ENCODE measurements at regions not wholly inside any gene's neighbourhood (a gene's known extent, or its start where the extent isn't known, plus 50 kb on each side); places are given as distances from the start of the nearest gene placed in this dataset.
A peak's percentile ranks its signal among the peaks of the same experiment; 100 is the strongest.

GRCh38 chr3:25035526-25035925 is 392.5 kb upstream of the RARB start:
- Histone ChIP-seq H3K9me3 (no peaks in the 10 kb centered on the region), H3K36me3 (no peaks in the 10 kb centered on the region), H3K4me1 (peaks cover 0 to 32% of the 10 kb centered on the region in 2 donors), H3K27ac (no peak overlapping the region), H3K4me3 (no peak overlapping the region), H3K27me3 (no peaks in the 10 kb centered on the region)
- TF ChIP-seq, protein P1, sequence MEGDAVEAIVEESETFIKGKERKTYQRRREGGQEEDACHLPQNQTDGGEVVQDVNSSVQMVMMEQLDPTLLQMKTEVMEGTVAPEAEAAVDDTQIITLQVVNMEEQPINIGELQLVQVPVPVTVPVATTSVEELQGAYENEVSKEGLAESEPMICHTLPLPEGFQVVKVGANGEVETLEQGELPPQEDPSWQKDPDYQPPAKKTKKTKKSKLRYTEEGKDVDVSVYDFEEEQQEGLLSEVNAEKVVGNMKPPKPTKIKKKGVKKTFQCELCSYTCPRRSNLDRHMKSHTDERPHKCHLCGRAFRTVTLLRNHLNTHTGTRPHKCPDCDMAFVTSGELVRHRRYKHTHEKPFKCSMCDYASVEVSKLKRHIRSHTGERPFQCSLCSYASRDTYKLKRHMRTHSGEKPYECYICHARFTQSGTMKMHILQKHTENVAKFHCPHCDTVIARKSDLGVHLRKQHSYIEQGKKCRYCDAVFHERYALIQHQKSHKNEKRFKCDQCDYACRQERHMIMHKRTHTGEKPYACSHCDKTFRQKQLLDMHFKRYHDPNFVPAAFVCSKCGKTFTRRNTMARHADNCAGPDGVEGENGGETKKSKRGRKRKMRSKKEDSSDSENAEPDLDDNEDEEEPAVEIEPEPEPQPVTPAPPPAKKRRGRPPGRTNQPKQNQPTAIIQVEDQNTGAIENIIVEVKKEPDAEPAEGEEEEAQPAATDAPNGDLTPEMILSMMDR (IDR thresholded peaks at IDR 0.05), result no peak
- no peak for DNase-seq (ENCODE audit: low spot score)

DNA sequence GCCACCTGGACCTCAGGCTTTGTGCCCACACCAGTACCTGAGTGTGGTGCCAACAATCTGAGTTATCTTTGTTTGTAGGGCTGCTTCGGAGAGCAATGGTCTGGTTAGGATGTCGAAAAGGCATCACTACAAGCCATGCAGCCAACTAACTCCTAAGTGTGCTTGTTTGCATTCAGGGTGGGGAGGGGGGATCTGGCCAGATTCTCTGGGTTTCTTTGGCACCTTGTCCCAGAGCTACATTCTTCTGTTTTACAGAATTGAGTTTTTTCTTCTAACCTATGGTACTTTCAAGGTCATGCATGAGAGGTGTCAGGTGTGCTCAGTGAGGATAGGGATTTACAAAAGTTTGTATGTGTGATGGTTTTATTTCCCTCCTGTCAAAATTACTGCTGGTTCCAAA is 391.4 kb upstream of the RARB start:
- TF ChIP-seq, protein P1 (IDR thresholded peaks at IDR 0.05), result no peak
- DNase-seq (ENCODE audit: low spot score), result no peak
- Histone ChIP-seq H3K27me3 (no peaks in the 10 kb centered on the region), H3K4me3 (no peak overlapping the region), H3K36me3 (no peaks in the 10 kb centered on the region), H3K9me3 (no peaks in the 10 kb centered on the region), H3K4me1 (peaks cover 0 to 32% of the 10 kb centered on the region in 2 donors), H3K27ac (peak overlapping the region in 1 of 2 donors; percentile 19)

DNA sequence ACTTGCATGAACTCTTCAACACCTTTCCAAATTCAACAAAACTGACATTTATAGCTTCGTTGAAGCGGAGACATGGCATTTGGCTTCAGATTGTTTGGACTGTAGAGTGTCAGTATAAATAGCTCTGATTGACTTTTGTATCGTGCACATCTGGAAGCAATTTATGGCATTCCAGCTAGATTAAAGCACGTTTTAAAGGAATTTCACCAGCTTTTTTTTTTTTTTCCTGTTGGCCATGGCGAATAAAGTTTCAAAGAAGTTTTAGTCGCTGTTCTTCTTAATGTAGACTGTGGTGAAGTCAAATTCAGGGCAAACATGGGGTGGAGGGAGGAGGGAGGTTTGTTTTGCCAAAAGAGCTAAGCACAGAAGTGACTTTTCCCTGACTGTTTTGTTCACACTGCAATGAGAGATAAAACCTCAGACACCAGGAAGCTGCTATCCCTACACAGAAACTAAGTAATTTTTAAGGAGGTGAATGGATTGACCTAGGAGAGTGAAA is 391.0 kb upstream of the RARB start:
- TF ChIP-seq, protein P1 (IDR thresholded peaks at IDR 0.05), result no peak
- Histone ChIP-seq H3K4me1 (peaks cover 0 to 37% of the 10 kb centered on the region in 2 donors), H3K9me3 (no peaks in the 10 kb centered on the region), H3K27ac (peak overlapping the region in 1 of 2 donors; percentile 19), H3K27me3 (no peaks in the 10 kb centered on the region), H3K4me3 (no peak overlapping the region), H3K36me3 (no peaks in the 10 kb centered on the region)
- DNase-seq (ENCODE audit: low spot score), result no peak

DNA sequence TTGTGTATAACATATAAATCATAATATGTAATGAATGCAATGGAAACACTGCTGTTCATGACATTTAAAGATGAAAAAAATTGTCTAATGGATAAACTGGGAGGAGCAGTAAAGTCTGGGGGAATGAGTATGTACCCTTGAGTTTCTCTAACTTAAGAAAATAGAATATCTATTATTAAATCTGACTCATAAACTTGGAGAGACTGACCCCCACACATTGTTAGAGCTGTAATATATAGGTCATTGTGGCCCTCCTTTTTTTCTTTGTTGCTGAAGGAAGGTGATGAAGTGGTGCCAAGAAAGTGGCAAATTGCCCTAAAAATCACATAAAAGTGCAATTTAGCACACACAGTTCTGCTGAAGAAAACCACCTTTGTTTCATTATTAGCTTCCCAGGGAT is 389.8 kb upstream of the RARB start:
- Histone ChIP-seq H3K4me3 (no peak overlapping the region), H3K9me3 (no peaks in the 10 kb centered on the region), H3K36me3 (no peaks in the 10 kb centered on the region), H3K4me1 (peaks cover 0 to 47% of the 10 kb centered on the region in 2 donors), H3K27ac (no peak overlapping the region), H3K27me3 (no peaks in the 10 kb centered on the region)
- TF ChIP-seq, protein P1 (IDR thresholded peaks at IDR 0.05), result no peak
- no peak for DNase-seq (ENCODE audit: low spot score)

DNA sequence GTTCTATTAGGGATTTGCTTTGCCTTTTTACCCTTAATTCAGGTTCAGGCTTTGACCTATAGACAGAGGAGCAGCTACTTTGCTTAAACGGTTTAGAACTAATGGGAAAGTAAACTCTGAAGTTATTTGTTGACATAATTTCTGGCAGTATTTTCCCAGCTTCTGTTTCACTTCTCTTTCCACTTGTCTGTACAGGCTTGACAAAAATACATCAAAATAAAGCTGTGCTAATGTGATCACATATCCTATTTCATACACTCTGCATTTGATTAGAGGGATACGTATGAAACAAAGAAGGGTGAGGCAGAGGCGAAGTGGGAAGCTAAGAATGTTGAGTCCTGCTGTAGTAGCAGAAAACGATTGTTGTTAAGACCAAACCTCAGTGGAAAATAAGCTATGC is 389.1 kb upstream of the RARB start:
- Histone ChIP-seq H3K27ac (no peak overlapping the region), H3K9me3 (no peaks in the 10 kb centered on the region), H3K4me3 (no peak overlapping the region), H3K27me3 (no peaks in the 10 kb centered on the region), H3K36me3 (no peaks in the 10 kb centered on the region), H3K4me1 (peaks cover 0 to 48% of the 10 kb centered on the region in 2 donors)
- DNase-seq (ENCODE audit: low spot score), result no peak
- TF ChIP-seq, protein P1 (IDR thresholded peaks at IDR 0.05), result no peak

DNA sequence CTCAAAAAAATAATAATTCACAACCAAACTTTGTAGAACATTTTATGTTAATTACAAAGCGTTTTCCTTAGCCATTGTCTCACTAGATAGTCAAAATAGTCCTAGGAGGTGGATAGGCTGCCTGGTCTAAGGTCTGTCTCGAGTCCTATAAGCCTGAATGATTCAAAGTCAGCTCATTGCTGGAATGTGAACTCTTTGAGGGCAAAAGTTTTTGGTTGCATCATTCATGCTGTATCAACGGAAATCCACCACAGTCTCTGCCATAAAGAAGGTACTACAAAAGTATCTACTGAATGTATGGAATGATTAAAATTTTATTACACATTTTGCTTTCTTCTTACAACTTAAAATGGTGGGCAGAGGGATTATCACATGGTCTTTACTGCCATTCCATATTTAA is 387.3 kb upstream of the RARB start:
- no peaks in the 10 kb centered on the region for H3K27me3 ChIP-seq
- DNase-seq (ENCODE audit: low spot score), result no peak
- TF ChIP-seq, protein P1 (IDR thresholded peaks at IDR 0.05), result no peak
- H3K36me3 ChIP-seq, result no peaks in the 10 kb centered on the region
- H3K9me3 ChIP-seq, result no peaks in the 10 kb centered on the region
- H3K27ac ChIP-seq, result no peak overlapping the region
- H3K4me1 ChIP-seq, result peaks cover 0 to 65% of the 10 kb centered on the region in 2 donors
- H3K4me3 ChIP-seq, result no peak overlapping the region

Measured in right atrium auricular region (tissue), 2 donors.